Neural progenitor cell (in vitro differentiated cells): ENCODE measurements at regions not wholly inside any gene's neighbourhood (a gene's known extent, or its start where the extent isn't known, plus 50 kb on each side); places are given as distances from the start of the nearest gene placed in this dataset.

ENCODE experiments used
- CTCF ChIP-seq: fragments of 200-600 bp; sonication (generic); IDR thresholded peaks from 2 replicates; pipeline ENCODE4 v1.5.1; 2017; ENCODE audit warnings: antibody characterized with exemption, mild to moderate bottlenecking
- EZH2 ChIP-seq: fragments of 200-600 bp; sonication (generic); IDR thresholded peaks from 2 replicates; pipeline ENCODE4 v1.6.1; 2017; ENCODE audit warnings: antibody characterized with exemption, mild to moderate bottlenecking, moderate library complexity

- no peak for TF ChIP-seq CTCF
- no peak for TF ChIP-seq EZH2
Measured at GRCh38 chr18:78006774-78007260, 757.2 kb downstream of the GALR1 start.
